PC-3 (cell line): ENCODE measurements at regions not wholly inside any gene's neighbourhood (a gene's known extent, or its start where the extent isn't known, plus 50 kb on each side); places are given as distances from the start of the nearest gene placed in this dataset.

Experiments used
- ATAC-seq: fragments of 200-7000 bp; cut with Tn5 transposase; 2 replicates; pipeline ENCODE4 v1.9.1; 2020; ENCODE audit warnings: mild to moderate bottlenecking, moderate library complexity
- BruUV-seq: library from RNA; stranded (reverse); fragments of 400-500 nt; replicated peaks from 2 replicates; lab custom pipeline; 2021; lab: Mats Ljungman, UMichigan
- CTCF ChIA-PET: fragments of 300-600 bp; sonication (Branson Sonifier 250); formaldehyde crosslinking; loops from one replicate; lab custom pipeline; 2022; ENCODE audit warnings: antibody characterized with exemption; lab: Charles Lee
- POLR2A ChIA-PET: fragments of 300-600 bp; sonication (Branson Sonifier 250); formaldehyde crosslinking; loops from one replicate; lab custom pipeline; 2022; ENCODE audit warnings: antibody characterized with exemption; ENCODE audit not compliant: unreplicated experiment; lab: Charles Lee
- DNase-seq: peaks from one replicate; pipeline ENCODE4 v3.0.0-alpha.2; 2015
- H2AFZ ChIP-seq: fragments of 300-600 bp; sonication (generic); 2 replicates; pipeline ENCODE4 v1.6.0; 2016; ENCODE audit warnings: antibody characterized with exemption, low read length
- H3F3A ChIP-seq: fragments of 300-600 bp; sonication (generic); one replicate; pipeline ENCODE4 v1.6.0; 2017; ENCODE audit warnings: antibody characterized with exemption, low read length, control low read depth, mild to moderate bottlenecking; ENCODE audit not compliant: unreplicated experiment
- H3K27ac ChIP-seq: fragments of 300-600 bp; sonication (generic); 2 replicates; pipeline ENCODE4 v1.5.1; 2016; ENCODE audit warnings: mild to moderate bottlenecking, low read length
- H3K27me3 ChIP-seq: fragments of 300-600 bp; sonication (generic); 2 replicates; pipeline ENCODE4 v1.6.1; 2016; ENCODE audit warnings: low read length, mixed read lengths
- H3K36me3 ChIP-seq: fragments of 300-600 bp; sonication (generic); 2 replicates; pipeline ENCODE4 v1.6.1; 2016; ENCODE audit warnings: low read depth, mixed run types, low read length, mixed read lengths
- H3K4me1 ChIP-seq: fragments of 300-600 bp; sonication (generic); 2 replicates; pipeline ENCODE4 v1.5.1; 2016; ENCODE audit warnings: low read length; ENCODE audit not compliant: insufficient read depth
- H3K4me2 ChIP-seq: fragments of 300-600 bp; sonication (generic); 2 replicates; pipeline ENCODE4 v1.6.0; 2016; ENCODE audit warnings: low read length
- H3K4me3 ChIP-seq: fragments of 300-600 bp; sonication (generic); 2 replicates; pipeline ENCODE4 v1.5.1; 2016; ENCODE audit warnings: mild to moderate bottlenecking, low read length, mixed read lengths
- H3K79me2 ChIP-seq: fragments of 300-600 bp; sonication (generic); 2 replicates; pipeline ENCODE4 v1.6.1; 2017; ENCODE audit warnings: low read length, mixed read lengths
- H3K9ac ChIP-seq: fragments of 300-600 bp; sonication (generic); 2 replicates; pipeline ENCODE4 v1.6.0; 2016; ENCODE audit warnings: mild to moderate bottlenecking, low read length
- H3K9me2 ChIP-seq: fragments of 300-600 bp; sonication (generic); replicated peaks from 2 replicates; pipeline ENCODE4 v1.6.1; 2016; ENCODE audit warnings: mixed run types, low read length, mixed read lengths
- H3K9me3 ChIP-seq: fragments of 300-600 bp; sonication (generic); 2 replicates; pipeline ENCODE4 v1.6.1; 2016; ENCODE audit warnings: low read length, mixed read lengths
- H4K20me1 ChIP-seq: fragments of 300-600 bp; sonication (generic); 2 replicates; pipeline ENCODE4 v1.6.1; 2016; ENCODE audit warnings: low read length, mixed read lengths
- CTCF ChIP-seq: fragments of 300-600 bp; sonication (generic); conservative IDR thresholded peaks from 2 replicates; pipeline ENCODE4 v1.5.1; 2017; ENCODE audit warnings: antibody characterized with exemption, low read depth, mild to moderate bottlenecking, low read length
- EZH2 ChIP-seq: fragments of 300-600 bp; sonication (generic); IDR thresholded peaks from one replicate; pipeline ENCODE4 v1.6.1; 2017; ENCODE audit warnings: antibody characterized with exemption, mild to moderate bottlenecking, low read length; ENCODE audit not compliant: unreplicated experiment
- EZH2phosphoT487 ChIP-seq: fragments of 300-600 bp; sonication (generic); IDR thresholded peaks from 2 replicates; pipeline ENCODE4 v1.6.1; 2018; ENCODE audit warnings: mild to moderate bottlenecking, antibody characterized with exemption, low read length, borderline replicate concordance
- intact Hi-C: fragments of 100-400 bp; cut with micrococcal nuclease; formaldehyde crosslinking; loops from 2 replicates; pipeline ENCODE4 v1.9.0; 2023

- H3K4me2 ChIP-seq, result no peak overlapping the region
- ATAC-seq, result no peak
- H3K4me1 ChIP-seq, result peaks cover 23% of the 10 kb centered on the region
- no peak overlapping the region for H2AFZ ChIP-seq
- H3K9ac ChIP-seq, result no peak overlapping the region
- POLR2A ChIA-PET, result no interaction called here
- H3K4me3 ChIP-seq, result no peak overlapping the region
- no peaks in the 10 kb centered on the region for H3F3A ChIP-seq
- H3K9me3 ChIP-seq, result no peaks in the 10 kb centered on the region
- BruUV-seq, result no TSS peak
- no peaks in the 10 kb centered on the region for H3K36me3 ChIP-seq
- intact Hi-C loops, result no loop called here
- CTCF ChIA-PET, result no interaction called here
- H3K27me3 ChIP-seq, result no peaks in the 10 kb centered on the region
- no peaks in the 10 kb centered on the region for H4K20me1 ChIP-seq
- no peaks in the 10 kb centered on the region for H3K79me2 ChIP-seq
- H3K9me2 ChIP-seq, result no peaks in the 10 kb centered on the region
- no peak for DNase-seq
- no peak overlapping the region for H3K27ac ChIP-seq
- TF ChIP-seq EZH2 (no peak), EZH2phosphoT487 (no peak), CTCF (no peak)
Measured at GRCh38 chr14:51176839-51177238, 63.2 kb upstream of the TMX1 start.

GRCh38 chr14:51180577-51180976 lies 59.5 kb upstream of the TMX1 start:
- H3K9ac ChIP-seq, result no peak overlapping the region
- peaks cover 28% of the 10 kb centered on the region for H3K4me1 ChIP-seq
- no peaks in the 10 kb centered on the region for H3K9me3 ChIP-seq
- no peaks in the 10 kb centered on the region for H4K20me1 ChIP-seq
- no peak for TF ChIP-seq EZH2
- TF ChIP-seq CTCF, result no peak
- TF ChIP-seq EZH2phosphoT487, result no peak
- no peak overlapping the region for H3K4me2 ChIP-seq
- H3K9me2 ChIP-seq, result no peaks in the 10 kb centered on the region
- no peaks in the 10 kb centered on the region for H3K27me3 ChIP-seq
- BruUV-seq, result no TSS peak
- no peak overlapping the region for H3K4me3 ChIP-seq
- no peak overlapping the region for H2AFZ ChIP-seq
- intact Hi-C loops, result no loop called here
- DNase-seq, result no peak
- no peaks in the 10 kb centered on the region for H3K36me3 ChIP-seq
- no peak overlapping the region for H3K27ac ChIP-seq
- no peaks in the 10 kb centered on the region for H3K79me2 ChIP-seq
- CTCF ChIA-PET, result no interaction called here
- POLR2A ChIA-PET, result no interaction called here
- H3F3A ChIP-seq, result no peaks in the 10 kb centered on the region
- no peak for ATAC-seq

DNA sequence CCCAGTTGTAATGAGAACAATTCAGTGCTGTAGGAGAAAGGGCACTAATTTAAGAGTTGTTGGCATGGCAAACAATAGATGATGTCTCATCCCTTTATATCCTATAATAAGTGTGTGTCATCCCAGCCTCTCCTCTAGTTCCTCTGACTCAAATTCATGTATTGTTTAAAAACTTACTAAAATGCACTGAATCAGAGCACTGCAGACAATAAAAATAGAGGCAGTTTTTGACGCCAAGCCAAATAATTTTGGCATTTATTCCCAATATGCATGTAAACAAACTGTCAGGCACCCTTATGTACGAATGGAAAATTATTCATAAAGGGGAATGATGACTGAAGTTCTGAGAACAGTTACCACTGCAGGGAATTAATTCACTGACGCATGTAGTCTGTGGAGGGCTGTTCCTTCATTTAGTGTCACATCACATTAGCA lies 57.9 kb upstream of the TMX1 start:
- DNase-seq, result peak; percentile 100
- peak overlapping the region; percentile 89 for H3K27ac ChIP-seq
- H3F3A ChIP-seq, result no peaks in the 10 kb centered on the region
- no peaks in the 10 kb centered on the region for H3K79me2 ChIP-seq
- no TSS peak for BruUV-seq
- peaks cover 28% of the 10 kb centered on the region for H3K4me1 ChIP-seq
- no peak for TF ChIP-seq EZH2
- TF ChIP-seq CTCF, result no peak
- TF ChIP-seq EZH2phosphoT487, result no peak
- H3K9me2 ChIP-seq, result no peaks in the 10 kb centered on the region
- no peaks in the 10 kb centered on the region for H4K20me1 ChIP-seq
- no peaks in the 10 kb centered on the region for H3K9me3 ChIP-seq
- ATAC-seq, result peak; percentile 96
- no peaks in the 10 kb centered on the region for H3K36me3 ChIP-seq
- intact Hi-C loops, result loop anchor here (1.0 to 2.0 kb wide), 6 partner anchors 17 to 227 kb away; no protein-coding TSS in a partner anchor
- ChIA-PET POLR2A (no interaction called here), CTCF (no interaction called here)
- no peaks in the 10 kb centered on the region for H3K27me3 ChIP-seq
- peak overlapping the region; percentile 62 for H3K9ac ChIP-seq
- H3K4me3 ChIP-seq, result peak overlapping the region; percentile 33; the same call in 1 of the 2 replicates
- H3K4me2 ChIP-seq, result peak overlapping the region; percentile 76
- H2AFZ ChIP-seq, result no peak overlapping the region
